DMS79 treated with DMSO at 0.1 percent for 48 hours (cell line): ENCODE measurements at regions not wholly inside any gene's neighbourhood (a gene's known extent, or its start where the extent isn't known, plus 50 kb on each side); places are given as distances from the start of the nearest gene placed in this dataset.
"Not testable (repeated sequence)": the region's sequence is repeated elsewhere in the genome, so short reads cannot be mapped to it uniquely, and the experiment has no call there.

ENCODE experiments used
- DNase-seq: peaks from one replicate; lab custom pipeline; 2025; lab: John Stamatoyannopoulos, UW

DNA sequence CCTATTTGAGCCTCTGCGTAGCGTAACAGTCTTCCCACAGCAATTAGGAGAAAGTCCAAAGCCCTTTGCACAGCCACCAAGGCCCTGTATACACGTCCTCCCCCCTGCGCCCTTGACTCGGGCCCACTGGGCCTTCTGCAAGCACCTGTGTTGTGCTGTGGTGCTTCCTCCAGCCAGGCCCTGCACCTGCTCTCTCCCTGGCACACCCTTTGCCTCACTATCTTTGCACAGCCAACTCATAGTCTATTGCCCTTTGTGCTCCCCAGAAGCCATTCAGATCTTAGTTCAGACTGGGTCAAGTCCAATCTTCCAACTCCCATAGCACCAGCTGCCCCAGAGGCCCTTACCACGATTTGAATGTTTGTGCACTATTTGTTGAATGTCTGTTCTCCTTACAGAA, 271.6 kb upstream of the MGAT5 start:
- DNase-seq: no peak

DNA sequence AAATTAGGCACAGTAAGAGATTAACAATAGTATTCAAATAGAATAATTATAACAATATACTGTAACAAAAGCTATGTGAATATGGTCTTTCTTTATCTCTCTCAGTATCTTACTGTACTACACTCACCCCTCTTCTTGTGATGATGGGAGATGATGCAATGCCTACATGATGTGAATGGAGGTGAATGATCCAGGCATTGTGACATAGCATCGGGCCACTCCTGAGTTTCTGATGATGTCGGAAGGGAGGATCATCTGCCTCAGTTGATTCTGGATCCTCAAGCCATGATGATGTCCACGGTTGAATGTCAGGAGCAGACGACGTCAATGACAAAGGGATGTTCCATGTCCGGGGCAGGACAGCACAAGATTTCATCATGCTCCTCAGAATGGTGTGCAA, 268.3 kb upstream of the MGAT5 start:
- DNase-seq: no peak

DNA sequence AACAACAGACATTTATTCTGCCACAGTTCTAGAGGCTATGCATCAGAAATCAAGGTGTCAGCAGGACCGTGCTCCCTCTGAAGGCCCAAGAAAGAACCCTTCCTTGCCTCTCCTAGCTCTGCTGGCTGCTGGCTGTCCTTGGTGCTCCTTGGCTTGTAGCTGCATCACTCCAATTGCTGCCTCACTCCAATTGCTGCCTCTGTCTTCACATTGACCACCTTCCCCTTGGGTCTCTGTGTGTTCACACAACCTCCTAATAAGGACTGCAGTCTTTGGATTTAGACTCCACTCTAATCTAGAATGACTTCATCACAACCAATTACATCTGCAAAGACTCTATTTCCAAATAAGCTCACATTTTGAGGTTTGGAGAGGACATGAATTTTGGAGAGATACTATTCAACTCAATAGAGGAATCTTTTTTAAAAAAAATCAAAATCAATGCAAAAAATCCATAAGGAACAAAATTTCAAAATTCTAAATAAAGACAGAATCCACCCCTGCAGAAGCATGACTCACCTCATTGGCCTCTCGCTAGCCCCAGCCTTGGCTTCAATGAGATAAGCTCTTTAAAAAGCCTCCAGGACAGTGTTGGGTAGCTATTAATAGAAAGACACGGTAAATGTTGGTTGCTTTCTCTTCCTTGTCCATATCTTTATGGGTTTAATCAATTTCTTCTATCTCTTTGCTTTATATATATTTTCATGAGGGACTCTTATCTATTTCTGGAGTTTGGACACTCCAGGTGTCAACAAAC, 267.6 kb upstream of the MGAT5 start:
- no peak for DNase-seq

DNA sequence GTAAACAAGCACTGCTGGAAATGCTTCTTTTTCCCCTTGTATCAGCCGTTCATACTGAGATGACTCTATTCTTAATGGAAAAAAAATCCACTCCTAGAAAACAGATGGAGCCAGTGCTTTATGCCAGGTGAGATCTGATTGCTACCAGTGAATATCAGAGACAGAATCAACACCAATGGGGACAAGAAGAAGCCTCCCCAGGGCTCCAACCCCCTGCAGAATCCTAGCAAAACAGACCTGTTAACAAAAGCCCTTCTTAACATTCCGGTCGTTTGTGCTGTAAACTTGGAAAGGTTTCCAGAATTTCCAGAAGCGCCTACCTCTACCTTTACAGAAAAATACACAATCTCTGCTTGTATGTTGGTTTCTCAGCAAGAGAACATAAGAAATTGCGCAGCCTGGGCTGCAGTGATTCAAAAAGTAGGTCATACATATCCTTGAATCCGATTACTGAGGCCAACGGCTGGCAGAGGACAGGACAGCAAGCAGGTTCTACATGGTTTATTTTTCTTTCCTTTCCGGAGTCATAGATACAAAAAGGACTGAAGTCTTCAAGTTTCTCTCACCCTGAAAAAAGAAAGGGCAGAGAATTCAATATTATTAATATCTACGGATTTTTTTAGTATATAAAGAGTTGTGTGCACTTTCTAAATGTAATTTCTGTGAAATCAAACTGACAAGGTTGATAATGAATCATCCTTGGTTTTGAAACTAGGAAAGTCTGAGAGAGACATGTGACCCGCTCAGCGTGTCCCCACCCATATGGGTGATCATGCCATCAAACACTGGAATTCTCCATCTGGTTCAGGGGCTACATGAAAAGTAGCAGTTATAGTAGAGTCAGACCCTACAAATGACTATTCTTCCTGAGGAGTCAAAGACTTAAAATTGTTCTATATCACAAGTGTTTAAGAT, 266.7 kb upstream of the MGAT5 start:
- DNase-seq: no peak

DNA sequence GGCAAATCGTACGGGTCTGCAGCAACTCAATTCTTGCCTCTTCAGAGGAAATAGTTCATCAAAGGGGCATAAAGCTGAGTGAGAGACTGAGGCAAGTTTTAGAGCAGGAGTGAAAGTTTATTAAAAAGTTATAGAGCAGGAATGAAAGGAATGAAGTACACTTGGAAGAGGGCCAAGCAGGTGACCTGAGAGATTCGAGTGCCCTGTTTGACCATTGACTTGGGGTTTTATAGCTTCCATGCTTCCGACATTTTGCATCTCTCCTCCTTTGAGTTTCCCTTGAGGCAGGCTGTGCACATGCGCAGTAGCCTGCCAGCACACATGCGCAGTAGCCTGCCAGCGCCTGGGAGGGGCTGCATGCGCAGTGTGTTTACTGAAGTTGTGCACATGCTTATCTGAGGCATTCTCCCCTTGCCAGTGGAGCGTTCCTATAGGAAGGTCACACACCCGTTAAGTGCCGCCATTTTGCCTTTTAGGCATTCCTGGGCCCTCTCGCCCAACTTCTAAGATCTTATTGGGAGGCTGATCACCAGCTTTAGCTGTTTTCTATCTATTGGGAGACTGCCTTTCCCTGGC, 265.5 kb upstream of the MGAT5 start:
- DNase-seq: no peak

DNA sequence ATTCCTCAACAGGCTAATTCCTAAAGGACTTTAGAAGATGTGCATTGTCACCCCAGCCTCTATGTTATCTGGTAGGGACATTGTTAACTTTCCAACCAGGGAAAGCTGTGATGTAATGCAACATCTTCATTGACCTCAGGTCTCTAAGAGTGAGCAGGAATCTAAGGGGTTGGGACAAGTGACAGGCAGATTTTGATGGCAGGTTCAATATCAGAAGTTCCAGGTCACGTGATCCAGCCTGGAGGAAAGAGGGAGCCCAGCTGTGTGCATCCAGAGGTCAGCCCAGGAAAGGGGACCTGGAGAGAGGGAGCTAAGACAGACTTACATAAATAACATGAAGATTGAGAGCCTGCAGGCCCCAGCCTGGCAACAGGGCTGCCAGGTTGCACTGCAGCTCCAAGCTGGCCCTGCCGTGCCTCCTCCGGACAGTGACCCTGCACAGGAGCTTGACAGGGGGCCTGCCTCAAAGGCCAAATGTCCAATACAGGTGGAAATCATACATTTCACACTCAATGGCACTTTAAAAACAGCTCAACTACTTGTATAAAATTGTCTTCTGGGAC, 262.2 kb upstream of the MGAT5 start:
- DNase-seq: no peak

DNA sequence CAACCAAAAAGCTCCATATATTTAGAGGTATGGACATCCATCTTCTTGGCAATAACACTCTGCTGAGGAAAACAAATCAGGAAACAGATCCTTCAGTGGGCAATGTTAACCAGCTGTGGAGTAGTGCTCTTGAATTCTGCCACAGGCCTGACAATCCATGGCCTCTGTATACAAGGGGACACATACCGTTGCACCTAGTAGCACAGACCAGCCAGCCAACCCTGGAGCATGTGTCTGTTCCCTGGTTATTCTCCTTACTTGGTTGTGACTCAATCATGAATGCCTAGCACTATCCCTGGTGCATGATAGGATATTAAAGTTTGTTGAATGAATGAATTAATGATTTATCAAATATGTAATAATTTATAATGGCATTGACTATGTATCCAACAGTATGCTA, 261.4 kb upstream of the MGAT5 start:
- no peak for DNase-seq

DNA sequence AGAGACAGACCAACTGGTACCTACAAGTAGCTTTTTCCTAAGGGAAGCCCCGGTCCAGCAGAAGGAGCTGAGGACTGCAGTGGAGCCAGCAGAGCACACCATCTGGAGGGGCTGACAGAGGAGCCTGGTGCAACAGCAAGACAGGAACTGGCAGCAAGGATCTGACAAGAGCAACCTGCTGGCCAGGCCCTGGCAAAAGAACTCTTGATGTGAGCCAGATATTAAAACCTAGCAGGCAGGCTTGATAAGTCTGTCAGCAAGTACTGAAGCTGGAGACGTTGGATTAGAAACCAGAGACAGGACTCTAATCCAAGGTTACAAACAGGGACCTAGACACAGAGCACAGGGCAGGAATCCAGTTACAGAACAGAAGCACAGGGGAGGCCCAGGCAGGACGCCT, 260.7 kb upstream of the MGAT5 start:
- DNase-seq: no peak

DNA sequence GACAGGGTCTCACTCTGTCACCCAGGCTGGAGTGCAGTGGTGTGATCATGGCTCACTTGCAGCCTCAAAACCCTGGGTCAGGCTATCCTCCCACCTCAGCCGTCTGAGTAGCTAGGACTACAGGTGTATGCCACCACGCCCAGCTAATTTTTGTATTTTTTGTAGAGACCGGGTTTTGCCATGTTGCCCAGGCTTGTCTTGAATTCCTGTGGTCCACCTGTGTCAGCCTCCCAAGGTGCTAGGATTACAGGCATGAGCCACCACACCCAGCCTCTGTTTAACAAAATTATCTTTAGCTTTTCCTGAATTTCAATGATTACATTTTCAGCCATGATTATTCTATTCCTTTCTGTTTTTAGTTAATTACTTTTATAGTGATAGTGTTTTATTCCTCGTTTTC, 255.1 kb upstream of the MGAT5 start:
- not testable (repeated sequence) for DNase-seq

DNA sequence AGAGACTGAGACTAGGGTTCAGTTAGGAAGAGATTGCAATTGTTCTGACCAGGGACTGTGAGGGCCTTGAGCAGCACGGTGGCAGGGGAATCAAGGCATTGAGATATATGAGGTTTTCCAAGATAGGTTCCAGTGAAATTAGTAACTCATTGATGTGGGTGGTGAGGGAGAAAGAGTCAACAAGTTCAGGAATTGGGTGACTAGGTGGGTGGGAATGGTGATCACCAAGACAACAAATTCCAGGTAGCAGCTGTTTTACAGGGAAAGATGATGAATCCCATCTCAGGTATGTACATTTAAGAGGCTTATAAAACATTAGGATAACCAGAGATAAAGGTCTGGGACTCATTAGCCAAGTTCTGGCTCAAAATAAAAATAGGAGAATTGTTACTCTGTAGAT, 251.5 kb upstream of the MGAT5 start:
- no peak for DNase-seq

DNA sequence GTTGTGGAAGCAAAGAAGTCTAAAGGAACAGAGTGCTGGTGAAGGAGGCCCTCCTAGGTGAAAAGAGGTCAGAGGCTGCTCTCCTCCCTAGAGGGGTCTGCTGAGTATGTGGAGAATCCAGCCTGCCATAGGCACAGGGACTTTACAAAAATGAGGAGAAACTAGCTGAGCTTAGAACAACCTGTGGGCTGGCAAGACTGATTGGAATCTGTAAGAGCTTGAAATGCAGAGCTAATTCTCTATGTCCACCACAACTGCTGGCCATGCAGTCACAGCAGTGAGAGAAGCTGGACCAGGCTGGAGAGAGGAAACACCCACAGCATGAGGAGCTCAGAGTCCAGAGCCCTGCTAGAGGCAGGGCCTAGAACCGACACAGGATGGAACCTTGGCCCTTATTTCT, 251.0 kb upstream of the MGAT5 start:
- DNase-seq: no peak

DNA sequence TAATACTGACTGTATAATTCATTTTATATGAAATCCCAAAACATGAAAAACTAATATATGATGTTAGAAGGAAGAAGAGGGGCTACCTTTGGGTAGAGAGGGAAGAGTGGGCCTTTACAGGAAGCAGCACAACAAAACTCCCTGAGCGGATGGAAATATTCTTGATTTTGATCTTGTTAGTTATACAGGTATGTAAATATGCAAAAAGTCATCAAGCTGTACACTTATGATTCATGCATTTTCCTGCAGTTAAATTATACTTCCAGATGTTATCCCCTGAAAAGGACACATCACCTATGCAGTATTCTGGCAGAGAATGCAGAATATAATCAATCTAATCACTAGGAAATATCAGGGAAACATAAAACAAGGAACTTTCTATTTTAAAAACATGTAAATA, 249.4 kb upstream of the MGAT5 start:
- no peak for DNase-seq

DNA sequence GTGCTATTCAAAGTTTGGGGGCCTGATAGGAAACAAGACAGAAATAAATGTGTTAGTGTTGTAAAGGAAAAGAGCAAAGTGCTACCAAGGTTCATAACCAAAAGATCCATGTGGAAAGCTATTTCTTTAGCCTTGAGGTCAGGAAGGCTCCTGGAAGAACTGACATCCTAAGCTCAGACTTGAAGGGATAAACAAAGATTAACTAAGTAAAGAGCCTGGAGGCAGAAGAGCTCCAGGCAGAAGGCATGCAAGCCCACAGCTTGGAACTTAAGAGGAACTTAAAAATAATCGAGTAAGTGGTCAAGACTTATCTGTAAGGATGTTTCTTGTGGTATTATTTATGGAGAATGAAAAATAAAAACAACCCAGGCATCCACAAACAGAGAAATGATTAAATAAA, 245.0 kb upstream of the MGAT5 start:
- DNase-seq: no peak

DNA sequence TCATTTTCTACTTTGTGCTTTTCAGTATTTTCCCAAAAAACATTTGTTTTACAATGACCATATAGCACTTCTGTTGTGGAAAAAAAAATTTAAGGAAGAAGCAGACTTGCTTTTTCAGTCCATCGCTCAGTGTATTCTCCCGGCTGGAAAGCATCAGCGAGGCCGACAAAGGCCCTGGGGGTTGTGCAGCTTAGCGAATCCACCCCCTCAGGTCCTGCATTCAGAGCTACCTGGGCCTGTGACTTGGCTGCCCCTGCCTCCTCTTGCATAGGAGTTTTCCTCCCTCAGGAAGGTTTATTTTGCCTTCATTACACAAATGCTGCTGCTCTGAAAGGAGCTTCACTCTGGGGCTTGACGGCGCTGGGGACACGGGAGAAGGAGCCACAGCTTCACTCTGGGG, 244.4 kb upstream of the MGAT5 start:
- DNase-seq: no peak

DNA sequence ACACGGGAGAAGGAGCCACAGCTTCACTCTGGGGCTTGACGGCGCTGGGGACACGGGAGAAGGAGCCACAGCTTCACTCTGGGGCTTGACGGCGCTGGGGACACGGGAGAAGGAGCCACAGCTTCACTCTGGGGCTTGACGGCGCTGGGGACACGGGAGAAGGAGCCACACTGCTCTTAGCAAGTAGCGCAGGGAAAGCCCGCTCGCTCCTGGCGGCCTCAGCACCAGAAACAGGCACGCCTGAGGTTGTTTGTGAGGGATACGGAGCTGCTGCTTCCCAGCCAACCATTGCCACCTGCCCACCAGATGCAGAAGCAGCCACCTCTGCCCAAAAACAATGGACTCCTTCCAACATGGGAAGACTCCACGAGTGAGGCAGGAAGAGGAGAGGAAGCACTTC, 244.0 kb upstream of the MGAT5 start:
- DNase-seq: not testable (repeated sequence)

DNA sequence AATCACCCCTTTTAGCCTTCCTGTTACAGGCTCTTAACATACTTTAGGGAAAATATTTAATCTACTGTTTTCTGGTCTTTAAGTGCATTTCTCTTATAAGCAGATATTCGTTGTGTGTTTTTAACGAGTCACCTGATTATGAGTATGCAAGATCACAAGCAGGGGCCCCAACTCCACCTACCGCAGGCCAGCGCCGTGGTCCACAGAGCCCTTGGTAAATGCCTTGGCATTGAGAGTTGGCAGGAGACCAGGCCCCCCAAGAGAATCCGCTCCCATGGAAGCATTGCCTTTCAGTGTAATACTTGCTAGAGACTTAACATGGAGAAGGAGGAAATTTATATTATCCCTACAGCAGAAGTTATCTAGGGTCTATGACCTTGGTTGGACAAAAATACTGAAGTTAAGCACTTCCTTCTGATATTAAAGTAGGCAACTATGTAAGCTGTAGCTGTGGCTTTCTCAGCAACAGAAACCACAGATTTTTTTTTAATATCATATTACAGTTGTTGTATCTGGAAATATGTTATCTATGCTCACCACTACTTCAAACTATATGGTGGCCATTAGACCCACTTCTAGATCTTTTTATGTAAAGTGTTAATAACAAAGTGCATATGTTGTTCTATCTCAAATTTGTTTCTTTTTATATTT, 241.8 kb upstream of the MGAT5 start:
- no peak for DNase-seq

DNA sequence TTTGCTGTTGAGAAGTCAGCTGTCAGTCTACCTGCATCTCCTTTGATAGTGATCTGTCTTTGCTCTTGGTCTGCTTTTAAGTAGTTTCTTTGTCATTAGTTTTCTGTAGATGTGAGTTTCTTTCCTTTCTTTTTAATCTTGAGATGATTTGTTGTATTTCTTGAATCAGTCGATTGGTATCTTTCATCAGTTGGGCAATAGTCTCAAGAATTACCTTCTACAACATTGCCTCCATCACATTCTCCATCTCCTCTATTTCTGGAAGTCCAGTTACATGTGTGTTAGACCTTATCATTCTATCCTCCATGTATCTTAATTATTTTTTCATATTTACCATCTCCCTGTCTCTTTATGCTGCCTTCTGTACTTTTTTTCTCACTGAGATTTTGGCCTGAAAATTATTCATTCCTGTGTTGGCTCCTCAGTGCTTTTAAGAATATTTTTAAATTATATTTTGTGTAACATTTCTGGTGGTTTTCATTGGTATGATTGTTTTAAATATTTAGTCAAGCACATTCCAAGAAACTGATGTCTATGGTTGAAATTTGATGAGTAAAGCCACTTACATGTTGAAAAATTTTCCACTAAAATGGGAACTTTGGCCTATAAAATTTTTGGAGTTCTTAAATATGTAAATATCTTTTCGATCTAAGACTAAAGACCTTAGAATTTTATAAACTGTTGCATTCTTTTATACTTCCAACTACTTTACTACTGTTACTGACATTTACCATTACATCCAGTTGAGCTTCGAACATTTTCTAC, 239.5 kb upstream of the MGAT5 start:
- DNase-seq: no peak

DNA sequence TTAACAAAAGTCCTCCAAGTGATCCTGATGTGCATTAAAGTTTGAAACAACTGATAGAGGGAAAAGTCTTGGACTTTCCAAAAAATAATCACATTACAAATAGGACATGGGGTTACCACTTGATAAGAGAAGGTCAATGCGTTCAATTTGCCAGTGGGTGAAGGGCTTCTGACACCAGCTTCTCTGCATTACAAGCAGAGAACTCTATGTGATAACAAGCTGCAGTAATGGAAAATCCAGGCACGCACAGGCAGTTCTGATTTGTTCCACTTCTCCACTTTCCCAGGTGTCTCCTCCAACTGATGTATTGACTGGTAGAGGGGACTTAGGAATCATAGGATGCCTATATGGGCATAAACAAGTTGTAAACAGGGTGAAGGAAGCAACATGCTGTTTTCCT, 234.0 kb upstream of the MGAT5 start:
- no peak for DNase-seq

DNA sequence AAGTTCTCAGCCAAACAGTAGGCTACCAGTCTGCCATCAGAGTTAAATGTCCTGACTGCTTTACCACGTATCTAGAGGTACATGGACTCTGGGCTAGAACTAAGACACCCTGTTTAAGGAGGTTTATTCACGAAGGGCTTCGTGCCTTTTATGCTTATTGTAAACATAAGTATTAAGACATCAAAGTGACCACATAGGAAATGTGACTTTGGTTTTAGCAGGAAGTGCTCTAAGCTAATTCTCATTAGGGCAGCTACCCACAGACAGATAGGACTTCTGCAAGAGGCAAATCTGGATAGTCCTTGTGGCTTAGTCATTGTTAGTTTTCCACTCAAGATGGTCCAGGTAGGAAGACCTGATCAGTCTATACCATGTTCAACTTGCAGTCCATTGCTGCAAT, 233.3 kb upstream of the MGAT5 start:
- no peak for DNase-seq

DNA sequence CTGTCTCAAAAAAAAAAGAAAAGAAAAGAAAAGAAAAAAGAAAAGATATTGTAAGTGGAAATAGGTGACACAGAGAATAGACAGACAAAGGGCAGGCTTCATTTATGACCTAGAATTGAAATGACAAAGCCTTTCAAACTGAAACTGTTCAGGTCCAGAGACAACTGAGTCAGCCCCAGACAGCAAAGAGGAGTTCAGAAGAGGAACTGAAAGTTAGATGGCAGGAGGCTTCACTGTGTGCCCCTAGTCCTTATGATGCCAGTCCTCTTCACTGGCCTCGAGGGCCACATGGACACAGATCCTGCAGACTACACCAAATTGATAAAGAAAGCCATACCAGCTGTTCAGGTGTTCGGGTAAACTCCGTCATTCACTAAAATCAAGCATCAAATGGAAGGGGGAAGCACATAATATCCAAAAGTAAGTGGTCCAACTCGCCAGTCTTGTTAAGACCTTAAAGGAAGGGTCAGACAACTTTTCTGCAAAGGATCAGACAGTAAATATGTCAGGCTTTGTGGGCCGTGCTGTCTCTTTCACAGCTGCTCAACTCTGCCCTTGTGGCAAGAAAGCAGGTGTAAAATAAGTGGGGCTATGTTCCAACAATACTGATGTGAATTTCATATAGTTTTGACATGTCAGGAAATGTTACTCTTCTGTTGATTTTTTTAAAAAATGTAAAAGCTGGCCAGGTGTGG, 231.9 kb upstream of the MGAT5 start:
- DNase-seq: no peak

DNA sequence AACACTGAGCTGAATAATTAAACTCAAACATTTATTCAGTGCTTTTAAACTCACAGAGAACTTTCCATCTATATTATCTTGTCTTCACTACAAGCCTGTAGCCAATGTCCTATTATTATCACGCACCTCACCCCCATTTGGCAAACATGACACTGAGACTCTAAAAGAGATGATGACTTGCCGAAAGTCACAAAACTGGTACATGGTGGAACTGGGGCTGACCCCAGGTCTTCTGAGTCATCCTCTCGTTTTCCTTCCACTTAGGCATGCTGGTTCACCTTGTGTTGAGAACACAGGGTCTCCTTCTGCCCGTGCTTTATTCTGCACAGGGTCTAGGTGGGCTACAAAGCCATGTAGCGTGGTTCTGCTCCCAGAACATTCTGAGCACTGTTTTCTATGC, 230.0 kb upstream of the MGAT5 start:
- no peak for DNase-seq
